Type B pancreatic cell (in vitro differentiated cells): ENCODE measurements at regions not wholly inside any gene's neighbourhood (a gene's known extent, or its start where the extent isn't known, plus 50 kb on each side); places are given as distances from the start of the nearest gene placed in this dataset.

Source experiments
- DNase-seq: peaks from one replicate; pipeline ENCODE4 v3.0.0; 2021; ENCODE audit warnings: mixed read lengths; ENCODE audit not compliant: unreplicated experiment; ENCODE audit errors: extremely low spot score
- H3K27ac Mint-ChIP-seq: 2 replicates; pipeline ENCODE4 v1.8.0; 2021; ENCODE audit warnings: mild to moderate bottlenecking, mixed read lengths
- H3K27me3 Mint-ChIP-seq: 2 replicates; pipeline ENCODE4 v1.8.0; 2021; ENCODE audit warnings: mixed read lengths
- H3K36me3 Mint-ChIP-seq: 2 replicates; pipeline ENCODE4 v1.8.0; 2021; ENCODE audit warnings: mixed read lengths
- H3K4me1 Mint-ChIP-seq: one replicate; pipeline ENCODE4 v1.8.0; 2021; ENCODE audit warnings: mixed read lengths; ENCODE audit not compliant: unreplicated experiment
- H3K4me3 Mint-ChIP-seq: 2 replicates; pipeline ENCODE4 v1.8.0; 2021; ENCODE audit warnings: mild to moderate bottlenecking, mixed read lengths
- H3K9me3 Mint-ChIP-seq: 2 replicates; pipeline ENCODE4 v1.8.0; 2021; ENCODE audit warnings: mixed read lengths
- TF ChIP-seq, protein P1 (sequence below): fragments of 200-600 bp; sonication (generic); conservative IDR thresholded peaks from 2 replicates; pipeline ENCODE4 v1.5.0; 2021; ENCODE audit warnings: antibody characterized with exemption, mild to moderate bottlenecking

DNA sequence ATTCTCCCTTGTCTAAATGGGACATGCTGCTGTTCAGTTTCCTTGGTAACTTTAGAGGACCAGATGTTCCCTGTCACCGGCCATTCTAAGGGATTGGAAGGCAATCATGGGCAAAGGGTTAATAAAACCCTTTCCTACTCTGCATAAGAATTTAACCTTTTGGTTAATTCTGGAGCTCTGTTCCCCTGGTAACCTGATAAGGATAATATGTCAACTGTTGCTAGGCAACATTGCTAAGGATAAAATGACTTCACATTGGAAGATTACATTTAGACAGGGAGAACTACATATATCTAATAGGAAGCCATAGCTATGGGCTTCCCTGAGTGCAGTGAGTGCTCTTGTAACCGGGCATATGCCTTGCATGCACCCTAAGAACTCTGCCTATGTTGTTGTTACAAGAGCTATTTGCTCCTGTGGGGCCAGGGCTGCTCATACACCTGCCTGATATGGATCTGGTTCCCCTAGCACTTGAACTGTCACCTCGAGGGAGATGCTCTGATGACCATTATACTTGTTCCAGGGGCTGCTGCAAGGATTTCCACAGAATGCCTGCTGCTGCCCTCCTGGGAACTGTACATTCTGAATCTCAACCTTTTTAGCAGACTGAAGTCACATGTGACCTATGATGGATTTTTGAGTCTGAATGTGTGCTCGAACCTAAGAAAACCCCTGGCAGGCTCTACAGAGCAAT is 326.3 kb upstream of the PDZRN3 start:
- DNase-seq, result no peak
- TF ChIP-seq, protein P1, sequence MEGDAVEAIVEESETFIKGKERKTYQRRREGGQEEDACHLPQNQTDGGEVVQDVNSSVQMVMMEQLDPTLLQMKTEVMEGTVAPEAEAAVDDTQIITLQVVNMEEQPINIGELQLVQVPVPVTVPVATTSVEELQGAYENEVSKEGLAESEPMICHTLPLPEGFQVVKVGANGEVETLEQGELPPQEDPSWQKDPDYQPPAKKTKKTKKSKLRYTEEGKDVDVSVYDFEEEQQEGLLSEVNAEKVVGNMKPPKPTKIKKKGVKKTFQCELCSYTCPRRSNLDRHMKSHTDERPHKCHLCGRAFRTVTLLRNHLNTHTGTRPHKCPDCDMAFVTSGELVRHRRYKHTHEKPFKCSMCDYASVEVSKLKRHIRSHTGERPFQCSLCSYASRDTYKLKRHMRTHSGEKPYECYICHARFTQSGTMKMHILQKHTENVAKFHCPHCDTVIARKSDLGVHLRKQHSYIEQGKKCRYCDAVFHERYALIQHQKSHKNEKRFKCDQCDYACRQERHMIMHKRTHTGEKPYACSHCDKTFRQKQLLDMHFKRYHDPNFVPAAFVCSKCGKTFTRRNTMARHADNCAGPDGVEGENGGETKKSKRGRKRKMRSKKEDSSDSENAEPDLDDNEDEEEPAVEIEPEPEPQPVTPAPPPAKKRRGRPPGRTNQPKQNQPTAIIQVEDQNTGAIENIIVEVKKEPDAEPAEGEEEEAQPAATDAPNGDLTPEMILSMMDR, result no peak
- no peaks in the 10 kb centered on the region for H3K9me3 Mint-ChIP-seq
- H3K27me3 Mint-ChIP-seq, result no peaks in the 10 kb centered on the region
- no peak overlapping the region for H3K4me3 Mint-ChIP-seq
- H3K27ac Mint-ChIP-seq, result no peak overlapping the region
- H3K36me3 Mint-ChIP-seq, result no peaks in the 10 kb centered on the region
- peaks cover 18% of the 10 kb centered on the region for H3K4me1 Mint-ChIP-seq

DNA sequence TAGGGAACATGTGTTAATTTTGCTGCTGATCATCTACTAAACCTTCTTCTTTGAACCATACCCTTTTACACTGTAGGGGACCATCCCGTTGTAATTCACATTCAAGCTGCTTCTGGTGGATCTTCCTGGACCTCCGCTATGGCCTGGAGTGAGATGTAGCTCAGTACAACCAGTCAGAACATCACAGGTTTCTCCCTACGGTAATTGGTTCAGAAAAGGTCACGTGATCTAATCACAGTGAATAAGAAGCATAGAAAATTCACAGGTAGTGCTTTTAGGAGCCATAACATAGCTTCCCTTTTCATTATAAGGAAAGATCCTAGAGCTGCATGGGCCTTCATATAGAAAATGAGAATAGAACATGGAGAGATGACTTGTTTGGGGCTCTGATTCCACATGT is 320.8 kb upstream of the PDZRN3 start:
- Mint-ChIP-seq H3K36me3 (peaks cover 3% of the 10 kb centered on the region), H3K4me1 (peaks cover 4% of the 10 kb centered on the region), H3K27ac (no peak overlapping the region), H3K27me3 (no peaks in the 10 kb centered on the region), H3K9me3 (no peaks in the 10 kb centered on the region), H3K4me3 (no peak overlapping the region)
- no peak for DNase-seq
- TF ChIP-seq, protein P1, result no peak

DNA sequence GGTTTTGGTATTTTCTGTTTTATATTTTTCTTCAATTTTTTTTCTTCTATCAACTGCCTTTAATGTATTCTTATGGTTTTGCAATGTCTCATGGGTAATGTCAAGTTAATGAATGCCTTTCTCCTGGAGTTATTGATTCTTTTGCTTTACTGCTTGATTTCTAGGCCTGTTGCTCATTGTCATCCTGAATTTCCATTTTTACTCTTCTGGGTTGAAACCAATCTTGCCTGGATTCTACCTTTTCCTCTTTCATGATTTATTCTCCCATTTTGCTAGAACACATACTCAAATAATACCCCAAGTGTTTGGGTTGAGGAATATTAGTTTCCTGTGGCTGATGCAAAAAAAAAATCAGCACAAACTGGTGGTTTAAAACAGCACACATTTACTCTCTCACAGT is 315.2 kb upstream of the PDZRN3 start:
- TF ChIP-seq, protein P1, result no peak

DNA sequence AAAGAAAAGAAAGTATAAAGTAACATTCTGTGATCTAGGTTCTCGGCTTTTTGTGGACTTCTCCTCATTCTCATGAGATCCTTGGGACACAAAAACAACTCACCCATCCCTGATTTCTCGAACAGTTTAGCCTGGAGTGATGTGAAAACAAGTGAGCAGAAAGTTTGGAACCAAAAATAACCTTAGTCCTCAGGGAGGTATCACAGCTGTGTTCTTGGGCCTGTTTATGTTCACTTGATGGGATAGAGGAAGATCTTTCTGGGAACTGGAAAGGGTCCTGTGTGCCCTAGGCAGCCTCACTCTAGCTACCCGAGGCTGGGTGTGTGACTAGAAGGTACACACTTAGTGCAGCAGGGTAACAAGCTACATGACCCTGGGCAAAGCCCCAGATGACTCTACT is 308.8 kb upstream of the PDZRN3 start:
- Mint-ChIP-seq H3K9me3 (no peaks in the 10 kb centered on the region), H3K27me3 (no peaks in the 10 kb centered on the region), H3K4me3 (no peak overlapping the region), H3K36me3 (no peaks in the 10 kb centered on the region), H3K4me1 (no peaks in the 10 kb centered on the region), H3K27ac (no peak overlapping the region)
- TF ChIP-seq, protein P1, result no peak
- no peak for DNase-seq

More for the DNA sequence above, 315.2 kb upstream of the PDZRN3 start:
- H3K9me3 Mint-ChIP-seq, result peaks cover 10% of the 10 kb centered on the region
- no peaks in the 10 kb centered on the region for H3K4me1 Mint-ChIP-seq
- H3K36me3 Mint-ChIP-seq, result peaks cover 3% of the 10 kb centered on the region
- H3K27me3 Mint-ChIP-seq, result no peaks in the 10 kb centered on the region
- no peak for DNase-seq
- no peak overlapping the region for H3K4me3 Mint-ChIP-seq
- H3K27ac Mint-ChIP-seq, result no peak overlapping the region

DNA sequence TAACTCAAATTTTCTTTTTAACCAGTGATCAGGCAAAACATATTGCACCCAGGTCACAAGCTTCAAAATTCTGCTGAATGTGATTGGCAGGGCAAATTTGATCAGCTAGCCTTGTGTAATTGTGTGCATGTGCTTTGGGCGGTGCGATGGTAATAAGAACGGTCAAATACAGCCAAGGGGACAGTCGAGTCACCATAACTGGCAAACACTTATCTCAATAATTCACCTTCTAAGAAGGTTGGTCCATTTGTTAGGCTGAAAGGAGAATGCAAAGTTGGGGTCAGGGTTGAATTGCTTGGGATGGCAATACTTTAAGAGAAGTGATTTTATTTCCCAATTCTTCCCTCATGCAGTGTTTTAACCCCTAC is 302.4 kb upstream of the PDZRN3 start:
- H3K4me3 Mint-ChIP-seq, result no peak overlapping the region
- peaks cover 10% of the 10 kb centered on the region for H3K4me1 Mint-ChIP-seq
- no peaks in the 10 kb centered on the region for H3K27me3 Mint-ChIP-seq
- no peaks in the 10 kb centered on the region for H3K36me3 Mint-ChIP-seq
- no peak for DNase-seq
- peaks cover 3% of the 10 kb centered on the region for H3K9me3 Mint-ChIP-seq
- no peak overlapping the region for H3K27ac Mint-ChIP-seq
- TF ChIP-seq, protein P1, result no peak
